LNCaP clone FGC (cell line): ENCODE measurements at regions not wholly inside any gene's neighbourhood (a gene's known extent, or its start where the extent isn't known, plus 50 kb on each side); places are given as distances from the start of the nearest gene placed in this dataset.

Experiments used
- DNase-seq: peaks from one replicate; pipeline ENCODE4 v3.0.0-alpha.2; 2011; ENCODE audit warnings: low read depth
- H3K4me3 ChIP-seq: 2 replicates; pipeline ENCODE4 v1.5.1; 2011; ENCODE audit warnings: mild to moderate bottlenecking, low read depth, low read length, control low read depth
- CTCF ChIP-seq: IDR thresholded peaks from 2 replicates; pipeline ENCODE4 v1.5.1; 2012; ENCODE audit warnings: mild to moderate bottlenecking; ENCODE audit not compliant: control insufficient read depth, insufficient read depth; ENCODE audit errors: extremely low read depth

DNA sequence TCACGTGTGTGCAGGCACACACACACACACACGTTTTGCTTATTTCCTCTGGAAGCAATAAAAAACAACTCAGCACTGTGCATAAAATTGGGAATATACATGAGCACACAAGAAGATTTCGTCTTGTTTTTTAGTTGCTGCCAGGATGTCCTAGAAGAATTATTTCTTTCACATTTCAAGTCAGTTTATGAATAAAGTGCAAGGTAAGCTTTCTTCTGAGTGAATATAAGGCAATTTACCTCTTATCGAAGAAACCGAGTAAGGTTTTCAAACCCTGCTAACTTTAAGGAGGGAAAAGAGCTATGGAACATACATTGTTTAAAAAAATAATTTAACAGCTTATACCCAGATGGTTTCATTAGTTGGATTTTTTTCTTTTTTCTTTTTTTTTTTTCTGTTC is 855.4 kb upstream of the NR2F2 start:
- no peak for DNase-seq
- no peak for TF ChIP-seq CTCF
- H3K4me3 ChIP-seq, result no peak overlapping the region

DNA sequence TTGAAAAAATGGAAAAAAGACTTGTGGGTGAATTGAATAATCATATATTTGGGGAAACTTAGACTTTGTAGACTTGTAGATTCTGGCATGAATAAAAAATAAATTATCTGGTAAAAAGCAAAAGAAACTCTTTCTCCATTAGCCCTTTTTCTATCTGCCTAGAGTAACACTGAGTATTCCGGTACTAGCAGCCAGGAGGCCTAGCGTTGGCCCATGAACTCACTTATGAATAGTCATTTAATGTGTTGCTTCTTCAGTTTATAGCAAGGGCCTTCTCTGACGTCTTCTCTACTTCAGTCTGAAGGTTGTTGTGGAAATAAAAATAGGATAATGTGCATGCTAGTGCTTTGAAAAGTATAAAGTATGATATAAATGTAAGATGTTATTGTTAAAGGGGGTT is 851.2 kb upstream of the NR2F2 start:
- DNase-seq, result no peak
- TF ChIP-seq CTCF, result no peak
- H3K4me3 ChIP-seq, result no peak overlapping the region

- no peak for DNase-seq
- no peak overlapping the region for H3K4me3 ChIP-seq
Measured at GRCh38 chr15:95485367-95485766, 845.1 kb upstream of the NR2F2 start.

GRCh38 chr15:95486224-95486623 is 844.3 kb upstream of the NR2F2 start:
- no peak overlapping the region for H3K4me3 ChIP-seq
- no peak for TF ChIP-seq CTCF
- DNase-seq, result no peak

More at GRCh38 chr15:95485367-95485766, 845.1 kb upstream of the NR2F2 start:
- no peak for TF ChIP-seq CTCF

DNA sequence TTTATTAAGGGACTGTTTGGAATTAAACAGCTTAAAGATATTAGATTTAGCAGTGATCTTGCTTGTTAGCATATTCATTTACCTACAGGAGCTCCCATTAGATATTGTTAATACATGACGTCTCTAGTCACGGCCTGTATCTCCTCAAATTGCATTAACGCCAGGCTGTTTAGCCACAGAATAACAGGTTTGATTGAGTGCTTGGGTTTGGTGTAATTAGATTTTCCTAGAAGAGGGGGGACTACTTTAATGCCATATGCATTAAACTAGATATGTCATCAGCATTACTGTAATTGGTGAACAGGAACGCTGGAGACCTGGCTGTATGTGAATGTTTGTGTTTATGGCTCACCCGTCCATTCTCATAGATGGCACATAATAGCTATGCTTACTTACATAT is 841.4 kb upstream of the NR2F2 start:
- H3K4me3 ChIP-seq, result no peak overlapping the region
- no peak for TF ChIP-seq CTCF
- no peak for DNase-seq

DNA sequence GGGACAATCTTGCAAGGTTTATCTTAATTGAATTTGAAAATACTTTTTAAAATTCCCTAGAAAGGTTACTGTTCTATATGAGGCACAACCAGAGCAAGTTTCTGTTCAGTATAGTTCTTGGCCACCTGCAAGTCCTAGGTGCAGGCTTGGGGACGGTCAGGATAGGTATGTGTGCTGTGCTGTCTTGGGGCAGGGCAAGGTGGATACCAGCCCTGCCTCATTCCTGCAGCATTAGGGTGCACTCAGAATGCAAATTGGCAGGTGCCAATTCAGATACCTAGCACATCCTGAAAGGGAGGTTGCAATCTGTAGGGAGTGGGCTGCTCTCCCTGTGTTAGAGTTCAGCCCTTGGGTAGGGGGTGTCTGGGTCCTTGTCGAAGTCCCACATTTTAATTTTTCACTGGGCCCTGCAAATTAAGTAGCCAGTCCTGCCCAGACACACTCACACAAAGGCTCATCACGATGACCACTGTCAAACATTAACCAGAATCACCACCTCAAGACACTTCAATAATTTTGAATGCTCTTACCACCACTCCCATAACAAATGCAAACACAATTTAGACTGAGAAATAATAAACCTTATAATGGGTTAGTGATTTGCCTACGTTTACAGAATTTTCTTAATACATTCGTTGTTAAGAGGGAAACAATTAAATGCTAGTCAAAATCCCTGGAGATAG is 838.0 kb upstream of the NR2F2 start:
- TF ChIP-seq CTCF, result no peak
- H3K4me3 ChIP-seq, result no peak overlapping the region
- no peak for DNase-seq

DNA sequence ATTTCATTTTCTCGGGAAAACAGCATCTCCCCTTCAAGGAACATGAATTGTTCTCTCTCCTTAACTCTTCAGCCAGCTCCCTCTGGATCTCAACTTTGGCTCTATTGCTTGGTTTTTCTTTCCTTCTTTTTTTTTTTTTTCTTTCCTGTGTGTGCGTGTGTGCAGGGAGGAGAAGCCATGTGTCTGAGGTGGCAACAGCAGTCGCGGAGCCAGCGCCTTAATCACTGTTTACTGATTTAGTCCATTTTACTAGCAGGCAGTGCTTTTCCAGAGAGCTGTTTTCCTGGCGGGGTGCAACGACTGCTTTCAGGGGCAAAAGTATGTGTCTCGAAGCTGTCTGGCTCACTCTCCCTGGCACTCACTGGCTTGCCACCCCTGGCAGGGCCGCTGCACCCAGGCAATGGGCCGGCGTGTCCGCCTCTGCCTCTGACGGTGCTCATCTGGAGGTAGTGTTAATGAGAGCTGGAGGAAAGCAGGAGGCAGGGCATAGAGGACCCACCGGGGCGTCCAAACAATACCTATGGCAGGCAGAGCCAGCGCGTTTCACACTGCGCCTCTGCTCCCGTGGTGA is 835.4 kb upstream of the NR2F2 start:
- TF ChIP-seq CTCF, result no peak
- H3K4me3 ChIP-seq, result no peak overlapping the region
- no peak for DNase-seq
